Panc1 (cell line): ENCODE measurements at regions not wholly inside any gene's neighbourhood (a gene's known extent, or its start where the extent isn't known, plus 50 kb on each side); places are given as distances from the start of the nearest gene placed in this dataset.

ENCODE experiments used
- ATAC-seq: fragments of 200-7000 bp; cut with Tn5 transposase; 2 replicates; pipeline ENCODE4 v1.9.1; 2020; ENCODE audit warnings: mild to moderate bottlenecking, moderate library complexity
- BruUV-seq: library from RNA; stranded (reverse); fragments of 400-500 nt; replicated peaks from 2 replicates; lab custom pipeline; 2021; lab: Mats Ljungman, UMichigan
- CTCF ChIA-PET: fragments of 300-600 bp; sonication (Branson Sonifier 250); formaldehyde crosslinking; loops from one replicate; lab custom pipeline; 2022; ENCODE audit warnings: antibody characterized with exemption; lab: Charles Lee
- POLR2A ChIA-PET: fragments of 300-600 bp; sonication (Branson Sonifier 250); formaldehyde crosslinking; loops from one replicate; lab custom pipeline; 2022; ENCODE audit warnings: antibody characterized with exemption; lab: Charles Lee
- DNase-seq: peaks from one replicate; pipeline ENCODE4 v3.0.0-alpha.2; 2010; ENCODE audit warnings: low read depth, low spot score
- H3K27ac ChIP-seq: 2 replicates; pipeline ENCODE4 v1.5.1; 2011; ENCODE audit warnings: mild to moderate bottlenecking, low read length, inconsistent platforms
- H3K27me3 ChIP-seq: fragments of 200-500 bp; sonication (Bioruptor generic); 2 replicates; pipeline ENCODE4 v1.6.0; 2014; ENCODE audit warnings: low read length, inconsistent platforms; ENCODE audit not compliant: control insufficient read depth, insufficient read depth
- H3K36me3 ChIP-seq: fragments of 200-500 bp; sonication (Bioruptor generic); 2 replicates; pipeline ENCODE4 v1.5.1; 2014; ENCODE audit warnings: inconsistent platforms, mild to moderate bottlenecking, low read length, moderate library complexity; ENCODE audit not compliant: control insufficient read depth, insufficient read depth
- H3K4me1 ChIP-seq: 2 replicates; pipeline ENCODE4 v1.5.1; 2011; ENCODE audit warnings: inconsistent platforms, mild to moderate bottlenecking, low read length, moderate library complexity; ENCODE audit not compliant: control insufficient read depth, insufficient read depth
- H3K4me3 ChIP-seq, 2 experiments: 2 replicates each; pipeline ENCODE4 v1.5.1; 2011 to 2012; ENCODE audit warnings: low read depth in 2 of 2, low read length in 2 of 2, mild to moderate bottlenecking in 2 of 2, inconsistent platforms in 1 of 2, moderate library complexity in 1 of 2
- H3K9me3 ChIP-seq: fragments of 200-500 bp; sonication (Bioruptor generic); 2 replicates; pipeline ENCODE4 v1.5.1; 2014; ENCODE audit warnings: low read depth, mild to moderate bottlenecking, inconsistent platforms, low read length, moderate library complexity; ENCODE audit not compliant: control insufficient read depth, insufficient read depth
- POLR2AphosphoS5 ChIP-seq: IDR thresholded peaks from 2 replicates; pipeline ENCODE4 v1.6.1; 2012; ENCODE audit warnings: mild to moderate bottlenecking, low read depth, low read length, moderate library complexity
- SIN3A ChIP-seq: IDR thresholded peaks from 2 replicates; pipeline ENCODE4 v1.6.1; 2012; ENCODE audit warnings: low read depth, mild to moderate bottlenecking, low read length, moderate library complexity, borderline replicate concordance; ENCODE audit not compliant: insufficient read depth
- TCF7L2 ChIP-seq: IDR thresholded peaks from 2 replicates; pipeline ENCODE4 v1.6.1; 2011; ENCODE audit warnings: mild to moderate bottlenecking, low read depth, low read length, inconsistent platforms
- in situ Hi-C: cut with HindIII; loops from 2 replicates; pipeline ENCODE4 v1.10.0; 2016; ENCODE audit warnings: low sequenced_read_pairs, low pct_unique_long_range_greater_than_20kb
- intact Hi-C: fragments of 100-400 bp; cut with micrococcal nuclease; formaldehyde crosslinking; loops from one replicate; pipeline ENCODE4 v1.10.0; 2022; ENCODE audit not compliant: unreplicated experiment
- TF ChIP-seq, protein P1 (sequence below): fragments of 450-650 bp; IDR thresholded peaks from 2 replicates; pipeline ENCODE4 v1.5.1; 2017; ENCODE audit warnings: mild to moderate bottlenecking
- TF ChIP-seq, protein P2 (sequence below), 2 experiments: IDR thresholded peaks; 2 replicates each; pipeline ENCODE4 v1.6.1; 2011 to 2012; ENCODE audit warnings: low read depth in 2 of 2, control low read depth in 1 of 2, low read length in 1 of 2, mild to moderate bottlenecking in 1 of 2, moderate library complexity in 1 of 2; ENCODE audit not compliant: insufficient read depth in 1 of 2

DNA sequence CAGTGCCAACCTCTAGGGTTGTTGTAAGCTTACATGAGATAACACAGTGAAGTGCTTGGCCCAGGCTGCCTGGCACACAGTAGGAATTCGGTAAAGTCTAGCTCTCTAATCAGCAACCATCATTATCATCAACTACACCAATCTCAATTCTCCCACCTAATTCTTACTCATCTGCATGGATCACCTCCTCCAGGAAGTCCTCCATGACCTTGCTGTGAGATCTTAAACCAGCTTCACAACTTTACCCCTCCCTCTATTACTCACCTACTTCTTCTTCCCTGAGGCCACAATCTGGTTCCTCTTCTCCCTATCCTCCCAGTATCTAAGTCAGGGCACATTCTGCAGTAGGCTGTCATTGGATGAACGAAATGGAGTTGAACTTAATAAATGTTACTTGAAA lies 67.3 kb downstream of the GSC start:
- no peaks in the 10 kb centered on the region for H3K36me3 ChIP-seq
- no peak for ATAC-seq
- no peak for DNase-seq
- TF ChIP-seq, protein P1, sequence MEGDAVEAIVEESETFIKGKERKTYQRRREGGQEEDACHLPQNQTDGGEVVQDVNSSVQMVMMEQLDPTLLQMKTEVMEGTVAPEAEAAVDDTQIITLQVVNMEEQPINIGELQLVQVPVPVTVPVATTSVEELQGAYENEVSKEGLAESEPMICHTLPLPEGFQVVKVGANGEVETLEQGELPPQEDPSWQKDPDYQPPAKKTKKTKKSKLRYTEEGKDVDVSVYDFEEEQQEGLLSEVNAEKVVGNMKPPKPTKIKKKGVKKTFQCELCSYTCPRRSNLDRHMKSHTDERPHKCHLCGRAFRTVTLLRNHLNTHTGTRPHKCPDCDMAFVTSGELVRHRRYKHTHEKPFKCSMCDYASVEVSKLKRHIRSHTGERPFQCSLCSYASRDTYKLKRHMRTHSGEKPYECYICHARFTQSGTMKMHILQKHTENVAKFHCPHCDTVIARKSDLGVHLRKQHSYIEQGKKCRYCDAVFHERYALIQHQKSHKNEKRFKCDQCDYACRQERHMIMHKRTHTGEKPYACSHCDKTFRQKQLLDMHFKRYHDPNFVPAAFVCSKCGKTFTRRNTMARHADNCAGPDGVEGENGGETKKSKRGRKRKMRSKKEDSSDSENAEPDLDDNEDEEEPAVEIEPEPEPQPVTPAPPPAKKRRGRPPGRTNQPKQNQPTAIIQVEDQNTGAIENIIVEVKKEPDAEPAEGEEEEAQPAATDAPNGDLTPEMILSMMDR, result no peak
- TF ChIP-seq POLR2AphosphoS5 (no peak), TCF7L2 (no peak), SIN3A (no peak)
- TF ChIP-seq, protein P2, sequence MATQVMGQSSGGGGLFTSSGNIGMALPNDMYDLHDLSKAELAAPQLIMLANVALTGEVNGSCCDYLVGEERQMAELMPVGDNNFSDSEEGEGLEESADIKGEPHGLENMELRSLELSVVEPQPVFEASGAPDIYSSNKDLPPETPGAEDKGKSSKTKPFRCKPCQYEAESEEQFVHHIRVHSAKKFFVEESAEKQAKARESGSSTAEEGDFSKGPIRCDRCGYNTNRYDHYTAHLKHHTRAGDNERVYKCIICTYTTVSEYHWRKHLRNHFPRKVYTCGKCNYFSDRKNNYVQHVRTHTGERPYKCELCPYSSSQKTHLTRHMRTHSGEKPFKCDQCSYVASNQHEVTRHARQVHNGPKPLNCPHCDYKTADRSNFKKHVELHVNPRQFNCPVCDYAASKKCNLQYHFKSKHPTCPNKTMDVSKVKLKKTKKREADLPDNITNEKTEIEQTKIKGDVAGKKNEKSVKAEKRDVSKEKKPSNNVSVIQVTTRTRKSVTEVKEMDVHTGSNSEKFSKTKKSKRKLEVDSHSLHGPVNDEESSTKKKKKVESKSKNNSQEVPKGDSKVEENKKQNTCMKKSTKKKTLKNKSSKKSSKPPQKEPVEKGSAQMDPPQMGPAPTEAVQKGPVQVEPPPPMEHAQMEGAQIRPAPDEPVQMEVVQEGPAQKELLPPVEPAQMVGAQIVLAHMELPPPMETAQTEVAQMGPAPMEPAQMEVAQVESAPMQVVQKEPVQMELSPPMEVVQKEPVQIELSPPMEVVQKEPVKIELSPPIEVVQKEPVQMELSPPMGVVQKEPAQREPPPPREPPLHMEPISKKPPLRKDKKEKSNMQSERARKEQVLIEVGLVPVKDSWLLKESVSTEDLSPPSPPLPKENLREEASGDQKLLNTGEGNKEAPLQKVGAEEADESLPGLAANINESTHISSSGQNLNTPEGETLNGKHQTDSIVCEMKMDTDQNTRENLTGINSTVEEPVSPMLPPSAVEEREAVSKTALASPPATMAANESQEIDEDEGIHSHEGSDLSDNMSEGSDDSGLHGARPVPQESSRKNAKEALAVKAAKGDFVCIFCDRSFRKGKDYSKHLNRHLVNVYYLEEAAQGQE (IDR thresholded peaks at IDR 0.05; ENCODE audit: insufficient read depth in 1 of 2, low read depth in 2 of 2, low read length in 1 of 2), result no peak
- H3K27ac ChIP-seq, result no peak overlapping the region
- no peaks in the 10 kb centered on the region for H3K4me1 ChIP-seq
- intact Hi-C loops, result no loop called here
- H3K27me3 ChIP-seq, result no peaks in the 10 kb centered on the region
- no peak overlapping the region for H3K4me3 ChIP-seq
- H3K9me3 ChIP-seq, result no peaks in the 10 kb centered on the region
- ChIA-PET CTCF (no interaction called here), POLR2A (no interaction called here)
- no TSS peak for BruUV-seq
- in situ Hi-C loops, result no loop called here

DNA sequence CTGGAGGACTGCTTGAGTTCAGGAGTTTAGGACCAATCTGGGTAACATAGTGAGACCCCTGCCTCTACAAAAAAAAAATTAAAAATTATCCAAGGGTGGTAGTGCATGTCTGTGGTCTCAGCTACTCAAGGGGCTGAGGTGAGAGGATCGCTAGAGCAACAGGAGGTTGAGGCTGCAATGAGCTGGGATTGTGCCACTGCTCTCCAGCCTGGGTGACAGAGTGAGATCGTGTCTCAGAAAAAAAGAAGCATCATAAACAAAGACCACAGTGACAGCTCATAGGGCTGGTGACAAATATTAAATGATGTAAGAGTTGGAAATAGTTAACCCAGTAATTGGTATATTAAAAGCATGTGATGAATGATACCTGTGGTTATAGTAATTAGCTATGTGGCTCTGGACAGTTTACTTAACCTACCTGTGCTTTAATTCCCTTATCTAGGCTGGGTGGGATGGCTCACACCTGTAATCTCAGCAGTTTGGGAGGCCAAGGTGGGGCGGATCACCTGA lies 68.0 kb downstream of the GSC start:
- intact Hi-C loops (no loop called here), in situ Hi-C loops (no loop called here)
- Histone ChIP-seq H3K9me3 (no peaks in the 10 kb centered on the region), H3K4me3 (no peak overlapping the region), H3K36me3 (no peaks in the 10 kb centered on the region), H3K27me3 (no peaks in the 10 kb centered on the region), H3K27ac (no peak overlapping the region), H3K4me1 (no peaks in the 10 kb centered on the region)
- no TSS peak for BruUV-seq
- POLR2A ChIA-PET, result no interaction called here
- DNase-seq, result no peak
- CTCF ChIA-PET, result no interaction called here
- ATAC-seq, result no peak
- TF ChIP-seq SIN3A (no peak), POLR2AphosphoS5 (no peak), TCF7L2 (no peak)
- TF ChIP-seq, protein P2 (IDR thresholded peaks at IDR 0.05; ENCODE audit: insufficient read depth in 1 of 2, low read depth in 2 of 2, low read length in 1 of 2), result no peak
- TF ChIP-seq, protein P1, result no peak
